Stimulated activated CD4-positive, alpha-beta T cell treated with anti-CD3 and anti-CD28 coated beads, TNF-alpha, amount 100 ng/mL, for 1 hour (primary cell): ENCODE measurements at regions not wholly inside any gene's neighbourhood (a gene's known extent, or its start where the extent isn't known, plus 50 kb on each side); places are given as distances from the start of the nearest gene placed in this dataset.

Experiments
- DNase-seq, 3 donors: peaks; one replicate each; pipeline ENCODE4 v3.0.0-alpha.2; 2020; ENCODE audit warnings: low read depth in 3 of 3, low spot score in 1 of 3

GRCh38 chr16:61596655-61597054 is 439.6 kb downstream of the CDH8 start:
- DNase-seq: no peak

GRCh38 chr16:61595605-61596004 is 440.6 kb downstream of the CDH8 start:
- no peak for DNase-seq

- no peak for DNase-seq
These were observed 445.7 kb downstream of the CDH8 start for GRCh38 chr16:61590577-61590976.

- no peak for DNase-seq
These were observed 448.7 kb downstream of the CDH8 start for GRCh38 chr16:61587526-61587925.

- no peak for DNase-seq
These were observed 454.7 kb downstream of the CDH8 start for GRCh38 chr16:61581417-61582046.

- DNase-seq: no peak
These were observed 455.7 kb downstream of the CDH8 start for GRCh38 chr16:61580579-61580978.

GRCh38 chr16:61579195-61579594 is 457.0 kb downstream of the CDH8 start:
- DNase-seq: no peak

GRCh38 chr16:61576476-61576875 is 459.8 kb downstream of the CDH8 start:
- DNase-seq: no peak

GRCh38 chr16:61575617-61576016 is 460.6 kb downstream of the CDH8 start:
- no peak for DNase-seq

- DNase-seq: no peak
These were observed 467.2 kb downstream of the CDH8 start for GRCh38 chr16:61569028-61569427.

- no peak for DNase-seq
These were observed 471.5 kb downstream of the CDH8 start for GRCh38 chr16:61564716-61565115.

- no peak for DNase-seq
These were observed 480.4 kb downstream of the CDH8 start for GRCh38 chr16:61555718-61556441.

- DNase-seq: no peak
These were observed 486.9 kb downstream of the CDH8 start for GRCh38 chr16:61549327-61549726.

- no peak for DNase-seq
These were observed 488.6 kb downstream of the CDH8 start for GRCh38 chr16:61547626-61548025.

- DNase-seq: no peak
These were observed 492.1 kb downstream of the CDH8 start for GRCh38 chr16:61544165-61544564.

GRCh38 chr16:61540216-61540615 is 496.0 kb downstream of the CDH8 start:
- no peak for DNase-seq

- no peak for DNase-seq
These were observed 505.5 kb downstream of the CDH8 start for GRCh38 chr16:61530697-61531096.

- DNase-seq: no peak
These were observed 535.4 kb downstream of the CDH8 start for GRCh38 chr16:61500851-61501250.

- DNase-seq: no peak
These were observed 556.0 kb downstream of the CDH8 start for GRCh38 chr16:61480250-61480649.

- no peak for DNase-seq
These were observed 564.5 kb downstream of the CDH8 start for GRCh38 chr16:61471737-61472136.

- DNase-seq: no peak
These were observed 565.2 kb downstream of the CDH8 start for GRCh38 chr16:61471023-61471422.

- no peak for DNase-seq
These were observed 571.0 kb downstream of the CDH8 start for GRCh38 chr16:61465285-61465684.

- DNase-seq: no peak
These were observed 576.2 kb downstream of the CDH8 start for GRCh38 chr16:61460020-61460419.
